H9 (cell line): ENCODE measurements at regions not wholly inside any gene's neighbourhood (a gene's known extent, or its start where the extent isn't known, plus 50 kb on each side); places are given as distances from the start of the nearest gene placed in this dataset.

ENCODE experiments used
- DNase-seq: peaks from one replicate; pipeline ENCODE4 v3.0.0-alpha.2; 2017
- H2AFZ ChIP-seq: one replicate; pipeline ENCODE4 v1.6.1; 2013; ENCODE audit warnings: mild to moderate bottlenecking, low read length, control low read depth, moderate library complexity
- H2AK5ac ChIP-seq: 2 replicates; pipeline ENCODE4 v1.6.1; 2013; ENCODE audit warnings: low read length, control low read depth, mixed read lengths; ENCODE audit not compliant: insufficient read length
- H2BK120ac ChIP-seq: one replicate; pipeline ENCODE4 v1.6.1; 2013; ENCODE audit warnings: low read depth, mild to moderate bottlenecking, low read length, control low read depth, inconsistent platforms; ENCODE audit not compliant: poor library complexity, severe bottlenecking
- H2BK12ac ChIP-seq: 2 replicates; pipeline ENCODE4 v1.6.1; 2013; ENCODE audit warnings: low read length, control low read depth, mixed read lengths, low read depth; ENCODE audit not compliant: insufficient read length
- H2BK15ac ChIP-seq: 2 replicates; pipeline ENCODE4 v1.6.1; 2013; ENCODE audit warnings: low read depth, low read length, control low read depth
- H2BK20ac ChIP-seq: one replicate; pipeline ENCODE4 v1.6.1; 2013; ENCODE audit warnings: low read depth, mild to moderate bottlenecking, low read length, control low read depth, inconsistent platforms; ENCODE audit not compliant: poor library complexity, severe bottlenecking
- H2BK5ac ChIP-seq: 2 replicates; pipeline ENCODE4 v1.6.1; 2013; ENCODE audit warnings: low read length, control low read depth, mixed read lengths; ENCODE audit not compliant: insufficient read length
- H3K14ac ChIP-seq: 2 replicates; pipeline ENCODE4 v1.6.1; 2013; ENCODE audit warnings: low read length, control low read depth; ENCODE audit not compliant: insufficient read depth
- H3K18ac ChIP-seq: 2 replicates; pipeline ENCODE4 v1.6.1; 2013; ENCODE audit warnings: low read depth, mild to moderate bottlenecking, mixed read lengths, low read length, control low read depth; ENCODE audit not compliant: insufficient read length
- H3K23ac ChIP-seq: 2 replicates; pipeline ENCODE4 v1.6.1; 2013; ENCODE audit warnings: low read length, control low read depth, mixed read lengths, low read depth; ENCODE audit not compliant: insufficient read length
- H3K23me2 ChIP-seq: 2 replicates; pipeline ENCODE4 v1.6.1; 2013; ENCODE audit warnings: low read depth, mild to moderate bottlenecking, mixed read lengths, low read length, control low read depth; ENCODE audit not compliant: insufficient read length, poor library complexity, severe bottlenecking
- H3K27ac ChIP-seq: 2 replicates; pipeline ENCODE4 v1.5.1; 2013; ENCODE audit warnings: low read length, control low read depth, mixed read lengths, low read depth; ENCODE audit not compliant: insufficient read length
- H3K27me3 ChIP-seq: 2 replicates; pipeline ENCODE4 v1.6.1; 2013; ENCODE audit warnings: low read length, control low read depth, inconsistent platforms; ENCODE audit not compliant: insufficient read depth
- H3K4ac ChIP-seq: 2 replicates; pipeline ENCODE4 v1.6.1; 2013; ENCODE audit warnings: low read depth, mild to moderate bottlenecking, control low read depth, inconsistent platforms, low read length, moderate library complexity
- H3K4me1 ChIP-seq: 2 replicates; pipeline ENCODE4 v1.6.1; 2013; ENCODE audit warnings: low read length, control low read depth, inconsistent platforms; ENCODE audit not compliant: insufficient read depth
- H3K4me2 ChIP-seq: 2 replicates; pipeline ENCODE4 v1.6.1; 2013; ENCODE audit warnings: low read length, control low read depth, mixed read lengths; ENCODE audit not compliant: insufficient read length, insufficient read depth
- H3K56ac ChIP-seq: 2 replicates; pipeline ENCODE4 v1.6.1; 2013; ENCODE audit warnings: low read depth, mild to moderate bottlenecking, mixed read lengths, low read length, control low read depth; ENCODE audit not compliant: insufficient read length
- H3K79me1 ChIP-seq: 2 replicates; pipeline ENCODE4 v1.6.1; 2013; ENCODE audit warnings: low read depth, mild to moderate bottlenecking, moderate library complexity, low read length, control low read depth, inconsistent platforms; ENCODE audit not compliant: insufficient read depth, poor library complexity, severe bottlenecking
- H3K79me2 ChIP-seq: 2 replicates; pipeline ENCODE4 v1.6.1; 2013; ENCODE audit warnings: low read length, control low read depth, inconsistent platforms; ENCODE audit not compliant: insufficient read depth
- H3K9ac ChIP-seq: 2 replicates; pipeline ENCODE4 v1.6.1; 2013; ENCODE audit warnings: low read length, control low read depth, mixed read lengths; ENCODE audit not compliant: insufficient read length; ENCODE audit errors: extremely low read depth
- H3K9me3 ChIP-seq: one replicate; pipeline ENCODE4 v1.6.1; 2013; ENCODE audit warnings: low read depth, low read length, inconsistent platforms; ENCODE audit not compliant: control insufficient read depth
- H3T11ph ChIP-seq: one replicate; pipeline ENCODE4 v1.6.1; 2013; ENCODE audit warnings: mild to moderate bottlenecking, low read length, control low read depth, inconsistent platforms
- H4K20me1 ChIP-seq: one replicate; pipeline ENCODE4 v1.6.1; 2013; ENCODE audit not compliant: control insufficient read depth, insufficient read length, insufficient read depth
- H4K5ac ChIP-seq: 2 replicates; pipeline ENCODE4 v1.6.1; 2013; ENCODE audit warnings: low read depth, mild to moderate bottlenecking, mixed read lengths, low read length, control low read depth; ENCODE audit not compliant: insufficient read length
- H4K8ac ChIP-seq: replicated peaks from 2 replicates; pipeline ENCODE4 v1.6.1; 2013; ENCODE audit warnings: low read length, control low read depth, mixed read lengths, low read depth; ENCODE audit not compliant: insufficient read length
- H4K91ac ChIP-seq: 2 replicates; pipeline ENCODE4 v1.6.1; 2013; ENCODE audit warnings: low read depth, mild to moderate bottlenecking, moderate library complexity, mixed read lengths, low read length, control low read depth; ENCODE audit not compliant: insufficient read length
- H3K27ac Mint-ChIP-seq, 3 experiments: 2 replicates in 2 of 3; 3 replicates in 1 of 3; pipeline ENCODE4 v1.8.0; 2020 to 2021; ENCODE audit warnings: mixed read lengths in 3 of 3, mild to moderate bottlenecking in 1 of 3, moderate library complexity in 1 of 3
- H3K27me3 Mint-ChIP-seq: 2 replicates; pipeline ENCODE4 v1.8.0; 2021; ENCODE audit warnings: low read depth, mild to moderate bottlenecking, moderate library complexity, mixed read lengths
- H3K36me3 Mint-ChIP-seq, 3 experiments: 2 replicates in 2 of 3; 3 replicates in 1 of 3; pipeline ENCODE4 v1.8.0; 2020 to 2021; ENCODE audit warnings: low read depth in 3 of 3, mixed read lengths in 3 of 3; ENCODE audit not compliant: insufficient read depth in 1 of 3
- H3K4me1 Mint-ChIP-seq, 2 experiments: 2 replicates each; pipeline ENCODE4 v1.8.0; 2020; ENCODE audit warnings: mixed read lengths in 2 of 2
- H3K4me3 Mint-ChIP-seq, 2 experiments: 2 replicates in 1 of 2; 3 replicates in 1 of 2; pipeline ENCODE4 v1.8.0; 2020 to 2021; ENCODE audit warnings: mild to moderate bottlenecking in 2 of 2, mixed read lengths in 2 of 2, moderate library complexity in 1 of 2
- H3K9me3 Mint-ChIP-seq, 2 experiments: 2 replicates in 1 of 2; 3 replicates in 1 of 2; pipeline ENCODE4 v1.8.0; 2020; ENCODE audit warnings: mild to moderate bottlenecking in 2 of 2, mixed read lengths in 2 of 2, moderate library complexity in 1 of 2
- WGBS: extraction: QIAGEN DNeasy Blood & Tissue Kit; methylation state at CpG from one replicate; pipeline ENCODE4 v1.1.7; 2013; ENCODE audit warnings: missing lambda C conversion rate, low lambda C conversion rate, mixed read lengths; ENCODE audit not compliant: insufficient read length; ENCODE audit errors: extremely low coverage; 5-methylcytosine and 5-hydroxymethylcytosine counted together
- TF ChIP-seq, protein P1 (sequence below): fragments of 200-600 bp; sonication (generic); conservative IDR thresholded peaks from 3 replicates; pipeline ENCODE4 v1.8.0; 2021; ENCODE audit warnings: antibody characterized with exemption, mild to moderate bottlenecking

- Histone ChIP-seq H3K23me2 (no peaks in the 10 kb centered on the region), H3K18ac (no peak overlapping the region), H2BK12ac (no peak overlapping the region), H4K20me1 (no peaks in the 10 kb centered on the region), H3K9ac (no peak overlapping the region), H2BK20ac (no peak overlapping the region), H3K23ac (no peak overlapping the region), H2BK120ac (no peak overlapping the region), H3K27ac (no peak overlapping the region), H4K8ac (no peak overlapping the region), H3T11ph (no peak overlapping the region), H3K4me2 (no peak overlapping the region), H3K79me1 (no peaks in the 10 kb centered on the region), H2BK5ac (no peak overlapping the region), H4K5ac (no peak overlapping the region), H3K14ac (no peak overlapping the region), H3K27me3 (no peaks in the 10 kb centered on the region), H3K4ac (no peak overlapping the region), H3K9me3 (peaks cover 68% of the 10 kb centered on the region), H2AK5ac (no peak overlapping the region), H2AFZ (no peak overlapping the region), H3K56ac (no peak overlapping the region), H3K4me1 (no peaks in the 10 kb centered on the region), H4K91ac (no peak overlapping the region), H2BK15ac (no peak overlapping the region), H3K79me2 (no peaks in the 10 kb centered on the region)
- H3K36me3 Mint-ChIP-seq, result peaks cover 0 to 7% (median 0%) of the 10 kb centered on the region in 3 experiments; a peak in 2 of 7 replicates
- DNase-seq, result no peak
- no peaks in the 10 kb centered on the region for H3K4me1 Mint-ChIP-seq
- no peaks in the 10 kb centered on the region for H3K27me3 Mint-ChIP-seq
- peaks cover 42 to 78% of the 10 kb centered on the region in 2 experiments for H3K9me3 Mint-ChIP-seq
- H3K27ac Mint-ChIP-seq, result no peak overlapping the region
- TF ChIP-seq, protein P1, sequence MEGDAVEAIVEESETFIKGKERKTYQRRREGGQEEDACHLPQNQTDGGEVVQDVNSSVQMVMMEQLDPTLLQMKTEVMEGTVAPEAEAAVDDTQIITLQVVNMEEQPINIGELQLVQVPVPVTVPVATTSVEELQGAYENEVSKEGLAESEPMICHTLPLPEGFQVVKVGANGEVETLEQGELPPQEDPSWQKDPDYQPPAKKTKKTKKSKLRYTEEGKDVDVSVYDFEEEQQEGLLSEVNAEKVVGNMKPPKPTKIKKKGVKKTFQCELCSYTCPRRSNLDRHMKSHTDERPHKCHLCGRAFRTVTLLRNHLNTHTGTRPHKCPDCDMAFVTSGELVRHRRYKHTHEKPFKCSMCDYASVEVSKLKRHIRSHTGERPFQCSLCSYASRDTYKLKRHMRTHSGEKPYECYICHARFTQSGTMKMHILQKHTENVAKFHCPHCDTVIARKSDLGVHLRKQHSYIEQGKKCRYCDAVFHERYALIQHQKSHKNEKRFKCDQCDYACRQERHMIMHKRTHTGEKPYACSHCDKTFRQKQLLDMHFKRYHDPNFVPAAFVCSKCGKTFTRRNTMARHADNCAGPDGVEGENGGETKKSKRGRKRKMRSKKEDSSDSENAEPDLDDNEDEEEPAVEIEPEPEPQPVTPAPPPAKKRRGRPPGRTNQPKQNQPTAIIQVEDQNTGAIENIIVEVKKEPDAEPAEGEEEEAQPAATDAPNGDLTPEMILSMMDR, result no peak
- no peak overlapping the region for H3K4me3 Mint-ChIP-seq
- no CpG with 5 or more reads among the region's 4 CpGs for WGBS
These were observed 63.9 kb upstream of the CT45A1 start for GRCh38 chrX:135649561-135649960.
